Fibroblast of the aortic adventitia (primary cell): ENCODE measurements at regions not wholly inside any gene's neighbourhood (a gene's known extent, or its start where the extent isn't known, plus 50 kb on each side); places are given as distances from the start of the nearest gene placed in this dataset.

Experiments
- DNase-seq: peaks from one replicate; pipeline ENCODE4 v3.0.0-alpha.2; 2010; ENCODE audit warnings: low read depth
- H3K4me3 ChIP-seq: 2 replicates; pipeline ENCODE4 v1.5.1; 2011; ENCODE audit warnings: low read depth, mild to moderate bottlenecking, control low read depth, low read length, moderate library complexity
- CTCF ChIP-seq: IDR thresholded peaks from 2 replicates; pipeline ENCODE4 v1.5.1; 2011; ENCODE audit warnings: mild to moderate bottlenecking, low read length, control low read depth, inconsistent platforms; ENCODE audit not compliant: insufficient read depth

- H3K4me3 ChIP-seq = no peak overlapping the region
- DNase-seq = no peak
- TF ChIP-seq CTCF = no peak
Observed at GRCh38 chr16:79981814-79982213, 381.3 kb upstream of the MAF start.

GRCh38 chr16:79980650-79981521 is 380.3 kb upstream of the MAF start:
- no peak for TF ChIP-seq CTCF
- DNase-seq = no peak
- H3K4me3 ChIP-seq = no peak overlapping the region

GRCh38 chr16:79977940-79978836 is 377.7 kb upstream of the MAF start:
- DNase-seq = no peak
- no peak overlapping the region for H3K4me3 ChIP-seq
- no peak for TF ChIP-seq CTCF

- no peak overlapping the region for H3K4me3 ChIP-seq
- TF ChIP-seq CTCF = no peak
- DNase-seq = no peak
Observed at GRCh38 chr16:79973320-79973719, 372.8 kb upstream of the MAF start.

GRCh38 chr16:79972053-79972704 is 371.6 kb upstream of the MAF start:
- no peak for TF ChIP-seq CTCF

GRCh38 chr16:79971237-79971572 is 370.7 kb upstream of the MAF start:
- no peak overlapping the region for H3K4me3 ChIP-seq
- TF ChIP-seq CTCF = no peak
- no peak for DNase-seq

More at GRCh38 chr16:79972053-79972704, 371.6 kb upstream of the MAF start:
- H3K4me3 ChIP-seq = no peak overlapping the region
- no peak for DNase-seq
